HG03469 (cell line): ENCODE measurements at regions not wholly inside any gene's neighbourhood (a gene's known extent, or its start where the extent isn't known, plus 50 kb on each side); places are given as distances from the start of the nearest gene placed in this dataset.
A peak's percentile ranks its signal among the peaks of the same experiment; 100 is the strongest.

Experiments
- ATAC-seq: cut with Tn5 transposase; IDR thresholded peaks from one replicate; pipeline ENCODE4 v1.9.1; 2021; ENCODE audit warnings: mild to moderate bottlenecking, moderate library complexity, moderate number of reproducible peaks; ENCODE audit not compliant: unreplicated experiment

GRCh38 chr21:28547766-28548165 lies 444.9 kb downstream of the LTN1 start:
- no peak for ATAC-seq

DNA sequence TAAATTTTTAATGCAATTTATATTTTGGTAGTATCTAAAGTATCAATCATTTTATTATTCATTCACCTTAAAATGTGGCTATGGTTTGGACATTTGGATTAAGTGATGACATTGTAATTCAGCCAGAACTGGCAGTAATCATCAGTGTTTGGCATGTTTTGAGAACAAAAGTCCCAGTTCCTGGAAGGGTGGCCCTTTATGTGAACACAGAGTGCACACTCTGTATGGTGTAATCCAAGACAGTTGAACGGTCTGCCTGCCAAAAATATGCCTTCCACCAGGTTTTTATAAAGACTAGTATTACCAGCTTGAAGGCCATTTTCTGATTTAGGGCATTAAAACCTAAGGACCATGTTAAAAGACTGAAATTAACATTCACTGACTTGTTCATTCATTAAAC lies 448.7 kb downstream of the LTN1 start:
- ATAC-seq = no peak

DNA sequence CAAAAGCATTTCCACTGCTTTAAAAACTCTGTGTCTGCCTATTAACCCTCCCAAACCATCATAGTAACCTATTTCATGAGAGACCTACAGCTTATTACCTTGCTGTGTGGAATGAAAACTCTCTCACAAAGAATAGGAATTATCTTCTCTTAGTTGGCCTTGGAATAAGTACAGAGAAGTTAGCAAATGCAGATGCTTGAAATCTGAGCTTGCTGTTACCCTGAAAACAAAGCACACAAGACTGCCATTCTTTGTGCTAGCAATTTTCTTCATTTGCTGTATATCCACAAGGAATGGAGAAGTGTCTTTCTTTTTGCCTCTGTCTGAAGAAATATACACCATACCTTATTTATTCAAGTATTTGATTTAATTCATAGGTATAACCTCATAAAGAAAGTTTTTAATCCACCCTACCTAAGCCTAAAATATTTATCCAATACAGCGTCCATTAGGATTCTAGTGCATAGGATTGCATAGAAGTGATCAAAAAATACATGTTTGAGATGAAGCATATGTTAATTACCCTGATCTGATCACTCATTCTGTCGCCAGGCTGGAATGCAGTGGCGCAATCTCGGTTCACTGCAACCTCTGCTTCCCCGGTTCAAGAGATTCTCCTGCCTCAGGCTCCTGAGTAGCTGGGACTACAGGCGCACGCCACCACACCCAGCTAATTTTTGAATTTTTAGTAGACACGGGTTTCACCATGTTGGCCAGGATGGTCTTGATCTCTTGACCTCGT lies 451.1 kb downstream of the LTN1 start:
- no peak for ATAC-seq

DNA sequence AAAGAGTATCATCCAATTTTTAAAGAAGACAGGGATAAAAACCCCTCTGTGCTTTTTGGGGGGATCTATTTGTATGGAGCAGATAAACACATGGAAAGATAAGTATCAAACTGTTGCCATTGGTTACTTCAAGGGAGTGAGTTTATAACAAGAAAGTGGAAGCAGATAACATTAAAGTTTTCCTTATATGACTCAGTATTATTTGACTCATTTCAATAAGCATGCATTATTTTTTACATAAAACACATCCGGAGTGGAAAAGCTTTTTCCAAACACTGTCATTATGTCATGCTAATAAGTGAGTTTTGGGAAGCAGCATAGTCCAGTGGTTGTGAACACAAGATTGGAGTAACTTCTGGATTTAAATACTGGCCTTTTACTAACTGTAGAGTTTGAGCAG lies 452.2 kb downstream of the LTN1 start:
- no peak for ATAC-seq

DNA sequence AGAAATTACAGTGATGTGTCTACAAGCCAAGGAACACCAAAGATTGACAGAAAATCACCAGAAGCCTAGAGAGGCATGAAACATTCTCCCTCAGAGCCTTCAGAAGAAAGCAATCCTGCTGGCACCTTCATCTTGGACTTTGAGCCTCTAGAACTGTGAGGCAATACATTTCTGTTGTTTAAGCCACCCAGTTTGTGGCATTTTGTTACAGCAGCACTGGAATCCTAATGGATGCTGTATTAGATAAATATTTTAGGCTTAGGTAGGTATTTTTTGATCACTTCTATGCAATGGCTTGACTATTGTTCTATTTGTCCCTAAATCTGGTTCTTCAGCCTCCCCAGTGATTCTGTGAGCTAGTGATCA lies 453.1 kb downstream of the LTN1 start:
- ATAC-seq = no peak

GRCh38 chr21:28538987-28539622 lies 453.6 kb downstream of the LTN1 start:
- no peak for ATAC-seq

DNA sequence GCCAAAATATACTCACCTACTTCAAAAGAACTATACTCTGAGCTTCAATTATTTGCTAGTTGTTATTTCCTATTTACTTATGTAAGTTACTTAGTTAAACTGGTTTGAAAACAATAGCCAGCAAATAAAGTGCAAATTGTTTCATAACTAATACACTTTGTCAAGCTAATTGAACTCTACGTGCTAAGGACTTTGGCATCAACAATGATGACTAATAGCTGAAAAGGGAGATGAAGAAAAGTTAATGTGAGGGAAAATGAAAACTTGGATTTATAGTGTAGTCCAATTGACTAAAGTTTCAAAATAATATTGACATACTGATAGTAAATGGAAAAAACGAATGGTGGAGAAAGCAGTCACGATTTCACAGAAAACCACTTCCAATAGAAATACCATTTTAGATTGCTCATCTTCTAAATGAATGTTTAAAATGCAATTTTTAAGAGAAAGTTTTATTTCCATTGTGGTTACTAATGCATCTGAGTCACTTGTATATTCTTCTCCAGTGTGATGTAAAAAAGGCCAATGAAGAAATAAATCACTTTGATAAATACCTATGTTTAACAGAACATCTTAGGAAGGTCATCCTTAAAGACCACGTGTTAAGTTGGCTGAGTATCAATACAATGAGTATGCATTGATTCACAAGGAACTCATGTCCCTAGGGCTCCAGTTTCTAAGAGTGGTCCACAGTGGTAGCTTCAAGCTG lies 455.2 kb downstream of the LTN1 start:
- no peak for ATAC-seq

DNA sequence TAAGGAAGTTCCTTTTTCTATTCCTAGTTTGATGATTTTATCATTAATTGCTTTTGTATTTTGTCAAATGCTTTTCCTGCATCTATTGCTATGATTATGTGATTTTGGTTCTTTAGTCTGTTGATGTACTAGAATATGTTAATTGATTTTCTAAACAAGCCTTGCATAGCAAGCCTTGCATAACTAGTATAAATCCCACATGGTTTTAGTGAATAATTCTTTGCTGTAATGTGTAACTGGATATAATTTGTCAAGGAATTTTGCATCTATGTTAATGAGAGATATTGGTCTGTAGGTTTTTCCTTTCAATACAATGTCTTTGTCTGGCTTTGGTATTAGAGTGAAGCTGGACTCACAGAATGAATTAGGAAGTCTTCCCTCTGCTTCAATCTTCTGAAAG lies 460.2 kb downstream of the LTN1 start:
- ATAC-seq = no peak

DNA sequence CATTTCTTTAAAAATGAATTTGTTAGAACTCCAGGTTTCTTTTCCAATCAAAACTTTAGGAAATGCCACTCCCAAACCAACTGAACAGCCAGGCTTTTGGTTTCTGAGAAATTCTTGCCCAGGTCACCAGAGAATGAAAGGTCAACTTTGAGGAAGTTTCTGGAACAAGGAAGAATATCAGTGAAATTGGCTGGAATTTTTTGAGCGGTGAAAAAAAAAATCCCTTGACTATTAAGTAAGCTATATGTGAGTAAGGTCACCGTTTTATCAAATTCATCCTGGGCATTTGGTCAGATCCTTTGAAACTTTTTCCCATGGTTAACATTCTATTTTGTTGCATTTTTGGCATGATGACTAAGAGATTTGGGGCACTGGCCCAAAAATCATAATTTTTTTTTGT lies 469.3 kb downstream of the LTN1 start:
- ATAC-seq = no peak

- ATAC-seq = no peak
These were observed 470.5 kb downstream of the LTN1 start for GRCh38 chr21:28522014-28522799.

GRCh38 chr21:28518630-28519029 lies 474.0 kb downstream of the LTN1 start:
- ATAC-seq = no peak

- ATAC-seq = peak; percentile 96
These were observed 475.6 kb downstream of the LTN1 start for GRCh38 chr21:28516991-28517592.

- no peak for ATAC-seq
These were observed 476.7 kb downstream of the LTN1 start for GRCh38 chr21:28516021-28516420.

DNA sequence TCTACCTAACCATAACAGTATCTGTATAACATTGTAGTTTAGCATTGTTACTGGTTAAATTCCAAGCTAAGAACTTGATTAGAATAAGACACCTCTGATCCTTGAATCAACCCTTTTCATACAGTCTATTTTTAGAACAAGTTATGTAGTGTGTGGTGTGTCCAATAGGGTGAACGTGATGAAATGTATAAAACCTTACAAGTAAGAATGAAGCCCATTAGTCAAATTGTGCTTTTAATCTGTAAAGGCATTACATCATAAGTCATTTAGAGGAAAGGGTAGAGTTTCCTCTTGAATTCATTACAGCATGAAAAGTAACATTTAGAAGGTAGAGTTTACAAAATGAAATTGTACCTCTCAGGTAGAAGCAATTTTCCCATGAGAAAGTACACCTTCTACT lies 479.2 kb downstream of the LTN1 start:
- no peak for ATAC-seq

DNA sequence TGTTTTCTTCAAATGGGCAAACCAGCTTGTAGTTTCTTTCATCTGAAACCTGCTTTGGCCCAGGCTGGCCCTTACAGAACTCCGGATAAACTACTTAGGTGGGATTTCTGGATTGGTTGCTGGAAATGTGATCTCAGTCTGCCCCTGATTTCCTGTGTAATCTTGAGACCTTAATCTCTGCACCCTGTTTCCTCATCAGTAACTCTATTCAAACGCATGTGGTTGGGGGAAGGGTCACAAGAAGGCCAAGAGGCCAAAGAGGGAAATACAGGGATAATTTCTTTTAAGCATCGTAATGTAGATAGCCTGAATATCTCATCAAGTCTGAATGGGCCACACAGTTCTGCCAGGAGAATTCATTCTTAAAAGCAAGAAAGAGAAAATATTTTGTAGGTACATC lies 483.6 kb downstream of the LTN1 start:
- ATAC-seq = no peak

- ATAC-seq = no peak
These were observed 484.6 kb downstream of the LTN1 start for GRCh38 chr21:28508126-28508525.

GRCh38 chr21:28496517-28496916 lies 496.2 kb downstream of the LTN1 start:
- ATAC-seq = no peak

GRCh38 chr21:28492127-28492526 lies 500.6 kb downstream of the LTN1 start:
- ATAC-seq = no peak

DNA sequence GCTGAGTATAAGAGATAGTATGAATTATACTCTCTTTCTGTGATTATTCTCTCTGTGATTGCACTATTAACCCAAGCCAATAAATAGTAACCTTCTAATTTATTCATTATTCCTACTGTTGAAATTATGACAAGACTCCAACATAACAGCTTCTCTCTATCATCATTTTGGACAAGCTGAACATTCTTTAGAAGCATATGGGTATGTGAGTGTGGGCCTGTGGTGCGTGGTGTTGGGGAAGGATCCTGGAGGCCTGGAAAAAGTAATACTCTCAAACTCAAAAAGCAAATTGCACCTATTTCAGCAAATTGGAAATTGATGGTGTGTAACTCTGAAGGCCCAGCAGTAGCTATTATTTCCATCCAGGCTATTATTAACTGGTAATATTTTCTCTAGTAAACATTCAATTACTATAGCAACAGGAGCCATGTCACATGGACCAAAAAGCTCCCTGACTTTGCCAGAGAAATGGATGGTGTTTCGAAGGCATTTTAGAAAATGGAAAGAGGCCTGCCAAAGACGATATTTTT lies 502.8 kb downstream of the LTN1 start:
- ATAC-seq = no peak

GRCh38 chr21:28489162-28489561 lies 503.5 kb downstream of the LTN1 start:
- no peak for ATAC-seq
